IPS DF 19.7 (cell line): ENCODE measurements at regions not wholly inside any gene's neighbourhood (a gene's known extent, or its start where the extent isn't known, plus 50 kb on each side); places are given as distances from the start of the nearest gene placed in this dataset.
"Not testable (repeated sequence)": the region's sequence is repeated elsewhere in the genome, so short reads cannot be mapped to it uniquely, and the experiment has no call there.

Source experiments
- DNase-seq: peaks from one replicate; pipeline ENCODE4 v3.0.0-alpha.2; 2013; ENCODE audit warnings: low read depth, low spot score

- no peak for DNase-seq
Observed at GRCh38 chr7:119935418-119936025, 337.5 kb upstream of the KCND2 start.

- DNase-seq: no peak
Observed at GRCh38 chr7:119936836-119937235, 336.1 kb upstream of the KCND2 start.

- DNase-seq: no peak
Observed at GRCh38 chr7:119937745-119938144, 335.2 kb upstream of the KCND2 start.

- no peak for DNase-seq
Observed at GRCh38 chr7:119943942-119944600, 328.9 kb upstream of the KCND2 start.

GRCh38 chr7:119944601-119944972 is 328.4 kb upstream of the KCND2 start:
- DNase-seq: no peak

GRCh38 chr7:119945822-119946221 is 327.2 kb upstream of the KCND2 start:
- no peak for DNase-seq

- DNase-seq: no peak
Observed at GRCh38 chr7:119949053-119949452, 323.9 kb upstream of the KCND2 start.

GRCh38 chr7:119950390-119951041 is 322.5 kb upstream of the KCND2 start:
- not testable (repeated sequence) for DNase-seq

- DNase-seq: not testable (repeated sequence)
Observed at GRCh38 chr7:119951614-119952013, 321.4 kb upstream of the KCND2 start.

GRCh38 chr7:119957335-119957734 is 315.6 kb upstream of the KCND2 start:
- DNase-seq: no peak

GRCh38 chr7:119959811-119960210 is 313.2 kb upstream of the KCND2 start:
- DNase-seq: no peak

GRCh38 chr7:119963654-119964053 is 309.3 kb upstream of the KCND2 start:
- DNase-seq: no peak

GRCh38 chr7:119964065-119964464 is 308.9 kb upstream of the KCND2 start:
- DNase-seq: no peak

GRCh38 chr7:119964788-119965542 is 308.0 kb upstream of the KCND2 start:
- no peak for DNase-seq

GRCh38 chr7:119967221-119967620 is 305.8 kb upstream of the KCND2 start:
- DNase-seq: no peak

GRCh38 chr7:119968411-119968810 is 304.6 kb upstream of the KCND2 start:
- DNase-seq: not testable (repeated sequence)

GRCh38 chr7:119969054-119969453 is 303.9 kb upstream of the KCND2 start:
- DNase-seq: no peak

GRCh38 chr7:119969763-119970162 is 303.2 kb upstream of the KCND2 start:
- no peak for DNase-seq

GRCh38 chr7:119974972-119975371 is 298.0 kb upstream of the KCND2 start:
- no peak for DNase-seq

GRCh38 chr7:119982884-119983283 is 290.1 kb upstream of the KCND2 start:
- no peak for DNase-seq

- no peak for DNase-seq
Observed at GRCh38 chr7:119983468-119983867, 289.5 kb upstream of the KCND2 start.

GRCh38 chr7:119984247-119984646 is 288.7 kb upstream of the KCND2 start:
- no peak for DNase-seq
